Prostate gland (tissue), 2 donors: ENCODE measurements at regions not wholly inside any gene's neighbourhood (a gene's known extent, or its start where the extent isn't known, plus 50 kb on each side); places are given as distances from the start of the nearest gene placed in this dataset.

Source experiments
- POLR2A ChIP-seq: fragments of 450-650 bp; IDR thresholded peaks from one replicate; pipeline ENCODE4 v1.6.1; 2016; ENCODE audit warnings: antibody characterized with exemption, mild to moderate bottlenecking
- POLR2AphosphoS5 ChIP-seq: sonication (generic); formaldehyde crosslinking; IDR thresholded peaks from one replicate; pipeline ENCODE4 v1.6.1; 2017; ENCODE audit warnings: antibody characterized with exemption
- TF ChIP-seq, protein P1 (sequence below), 4 experiments: fragments of 200-600 bp in 2 of 4; fragments of 450-650 bp in 2 of 4; sonication (generic) in 2 of 4; IDR thresholded peaks; 1 replicate in 3 of 4; 2 replicates in 1 of 4; pipeline ENCODE4 v1.5.1; 2016 to 2019; ENCODE audit warnings: antibody characterized with exemption in 4 of 4, mild to moderate bottlenecking in 2 of 4, moderate library complexity in 2 of 4

DNA sequence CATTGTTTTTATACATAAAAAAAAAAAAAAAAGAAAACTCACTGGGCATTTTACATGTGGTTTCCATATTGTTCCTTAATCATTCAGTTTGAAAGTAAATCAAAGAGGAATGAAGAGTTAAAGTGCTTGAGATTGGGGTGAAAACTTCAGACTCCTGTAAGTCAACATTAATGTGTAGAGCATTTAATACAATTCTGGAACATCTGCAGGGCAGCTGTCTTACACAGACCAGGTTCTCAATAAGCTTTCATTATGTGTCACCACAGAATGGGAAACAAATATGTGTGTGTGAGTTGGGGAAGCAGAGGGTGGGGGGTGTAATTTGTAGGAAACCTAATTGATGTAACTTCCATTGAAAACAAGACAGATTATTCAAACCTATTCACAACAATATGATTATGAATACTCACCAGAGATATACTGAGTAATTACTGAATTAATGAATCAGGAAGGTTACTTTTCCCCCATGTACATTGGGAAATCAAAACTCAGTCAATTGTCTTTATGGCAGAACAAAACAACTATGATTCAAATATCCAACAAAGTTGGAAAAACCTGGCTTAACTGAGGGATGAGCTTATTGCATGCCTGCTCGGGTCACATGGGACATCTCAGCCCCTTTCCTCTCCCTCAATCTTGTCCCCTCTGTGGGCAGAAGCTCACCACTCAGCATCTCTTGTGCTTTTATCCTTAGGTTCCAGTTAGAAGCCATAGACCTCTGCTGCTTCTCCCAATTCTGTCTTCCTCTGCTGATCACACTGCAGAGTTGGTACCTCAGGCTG, 281.2 kb upstream of the THBS1 start:
- TF ChIP-seq, protein P1, sequence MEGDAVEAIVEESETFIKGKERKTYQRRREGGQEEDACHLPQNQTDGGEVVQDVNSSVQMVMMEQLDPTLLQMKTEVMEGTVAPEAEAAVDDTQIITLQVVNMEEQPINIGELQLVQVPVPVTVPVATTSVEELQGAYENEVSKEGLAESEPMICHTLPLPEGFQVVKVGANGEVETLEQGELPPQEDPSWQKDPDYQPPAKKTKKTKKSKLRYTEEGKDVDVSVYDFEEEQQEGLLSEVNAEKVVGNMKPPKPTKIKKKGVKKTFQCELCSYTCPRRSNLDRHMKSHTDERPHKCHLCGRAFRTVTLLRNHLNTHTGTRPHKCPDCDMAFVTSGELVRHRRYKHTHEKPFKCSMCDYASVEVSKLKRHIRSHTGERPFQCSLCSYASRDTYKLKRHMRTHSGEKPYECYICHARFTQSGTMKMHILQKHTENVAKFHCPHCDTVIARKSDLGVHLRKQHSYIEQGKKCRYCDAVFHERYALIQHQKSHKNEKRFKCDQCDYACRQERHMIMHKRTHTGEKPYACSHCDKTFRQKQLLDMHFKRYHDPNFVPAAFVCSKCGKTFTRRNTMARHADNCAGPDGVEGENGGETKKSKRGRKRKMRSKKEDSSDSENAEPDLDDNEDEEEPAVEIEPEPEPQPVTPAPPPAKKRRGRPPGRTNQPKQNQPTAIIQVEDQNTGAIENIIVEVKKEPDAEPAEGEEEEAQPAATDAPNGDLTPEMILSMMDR (IDR thresholded peaks at IDR 0.05): no peak
- TF ChIP-seq POLR2AphosphoS5: no peak
- no peak for TF ChIP-seq POLR2A
